ENCODE measurements at regions not wholly inside any gene's neighbourhood (a gene's known extent, or its start where the extent isn't known, plus 50 kb on each side); places are given as distances from the start of the nearest gene placed in this dataset.

GRCh38 chr2:181197140-181197760 is 216.8 kb downstream of the UBE2E3 start:
- Histone ChIP-seq H3K4me3 (no peak overlapping the region), H2AFZ (replicated peaks) (no peak overlapping the region), H3K9me3 (ENCODE audit: low read depth) (no peaks in the 10 kb centered on the region), H3K36me3 (no peaks in the 10 kb centered on the region), H3K27ac (no peak overlapping the region), H3K4me1 (no peaks in the 10 kb centered on the region), H3K79me2 (ENCODE audit: low read depth) (no peaks in the 10 kb centered on the region), H3K9ac (no peak overlapping the region), H3K4me2 (no peak overlapping the region), H3K27me3 (no peaks in the 10 kb centered on the region), H4K20me1 (ENCODE audit: low read depth) (no peaks in the 10 kb centered on the region), H3F3A (ENCODE audit: low read depth) (no peaks in the 10 kb centered on the region)
- Mint-ChIP-seq H3K27ac (no peak overlapping the region), H3K27me3 (ENCODE audit: insufficient read depth, low read depth) (peaks cover 3% of the 10 kb centered on the region), H3K9me3 (no peaks in the 10 kb centered on the region), H3K4me1 (no peaks in the 10 kb centered on the region), H3K36me3 (no peaks in the 10 kb centered on the region), H3K4me3 (no peak overlapping the region)
- no peak for DNase-seq (ENCODE audit: low spot score)
- no peak for TF ChIP-seq CTCF (IDR thresholded peaks at IDR 0.05)
- TF ChIP-seq EZH2 (IDR thresholded peaks at IDR 0.05) = no peak
- TF ChIP-seq EZH2phosphoT487 (IDR thresholded peaks at IDR 0.05) = no peak

- no peak for DNase-seq (ENCODE audit: low spot score)
- Histone ChIP-seq H3F3A (ENCODE audit: low read depth) (no peaks in the 10 kb centered on the region), H3K79me2 (ENCODE audit: low read depth) (no peaks in the 10 kb centered on the region), H4K20me1 (ENCODE audit: low read depth) (no peaks in the 10 kb centered on the region), H3K27ac (no peak overlapping the region), H3K4me1 (no peaks in the 10 kb centered on the region), H3K9me3 (ENCODE audit: low read depth) (no peaks in the 10 kb centered on the region), H3K4me3 (no peak overlapping the region), H3K4me2 (no peak overlapping the region), H3K36me3 (no peaks in the 10 kb centered on the region), H3K9ac (no peak overlapping the region), H2AFZ (replicated peaks) (no peak overlapping the region), H3K27me3 (no peaks in the 10 kb centered on the region)
- H3K27ac Mint-ChIP-seq = no peak overlapping the region
- peaks cover 3% of the 10 kb centered on the region for H3K27me3 Mint-ChIP-seq (ENCODE audit: insufficient read depth, low read depth)
- H3K4me1 Mint-ChIP-seq = no peaks in the 10 kb centered on the region
- no peak overlapping the region for H3K4me3 Mint-ChIP-seq
- H3K36me3 Mint-ChIP-seq = no peaks in the 10 kb centered on the region
- TF ChIP-seq CTCF (IDR thresholded peaks at IDR 0.05) (no peak), EZH2 (IDR thresholded peaks at IDR 0.05) (no peak), EZH2phosphoT487 (IDR thresholded peaks at IDR 0.05) (no peak)
- H3K9me3 Mint-ChIP-seq = no peaks in the 10 kb centered on the region
Observed at GRCh38 chr2:181198183-181198864, 217.9 kb downstream of the UBE2E3 start.

GRCh38 chr2:181203412-181203811 is 223.0 kb downstream of the UBE2E3 start:
- Histone ChIP-seq H3F3A (ENCODE audit: low read depth) (no peaks in the 10 kb centered on the region), H3K27me3 (no peaks in the 10 kb centered on the region), H3K27ac (no peak overlapping the region), H3K4me3 (no peak overlapping the region), H3K36me3 (no peaks in the 10 kb centered on the region), H3K9me3 (ENCODE audit: low read depth) (no peaks in the 10 kb centered on the region), H3K9ac (no peak overlapping the region), H2AFZ (replicated peaks) (no peak overlapping the region), H3K79me2 (ENCODE audit: low read depth) (no peaks in the 10 kb centered on the region), H4K20me1 (ENCODE audit: low read depth) (no peaks in the 10 kb centered on the region), H3K4me1 (no peaks in the 10 kb centered on the region), H3K4me2 (no peak overlapping the region)
- Mint-ChIP-seq H3K4me1 (no peaks in the 10 kb centered on the region), H3K9me3 (peaks cover 17% of the 10 kb centered on the region), H3K27me3 (ENCODE audit: insufficient read depth, low read depth) (peaks cover 5% of the 10 kb centered on the region), H3K27ac (no peak overlapping the region), H3K36me3 (no peaks in the 10 kb centered on the region), H3K4me3 (no peak overlapping the region)
- no peak for DNase-seq (ENCODE audit: low spot score)
- TF ChIP-seq EZH2phosphoT487 (IDR thresholded peaks at IDR 0.05) (no peak), EZH2 (IDR thresholded peaks at IDR 0.05) (no peak), CTCF (IDR thresholded peaks at IDR 0.05) (no peak)

Data from neural progenitor cell (in vitro differentiated cells).